PC-9 (cell line): ENCODE measurements at regions not wholly inside any gene's neighbourhood (a gene's known extent, or its start where the extent isn't known, plus 50 kb on each side); places are given as distances from the start of the nearest gene placed in this dataset.
"Not testable (repeated sequence)": the region's sequence is repeated elsewhere in the genome, so short reads cannot be mapped to it uniquely, and the experiment has no call there.

Experiments used
- CTCF ChIP-seq: fragments of 200-600 bp; sonication (generic); conservative IDR thresholded peaks from 2 replicates; pipeline ENCODE4 v1.6.1; 2017; ENCODE audit warnings: mixed run types, antibody characterized with exemption, mild to moderate bottlenecking, moderate library complexity
- EZH2 ChIP-seq: fragments of 200-600 bp; sonication (generic); IDR thresholded peaks from 2 replicates; pipeline ENCODE4 v1.8.0; 2017; ENCODE audit warnings: antibody characterized with exemption, low read depth

GRCh38 chr2:89026296-89026695 is 334.8 kb downstream of the RPIA start:
- not testable (repeated sequence) for TF ChIP-seq CTCF, EZH2
